Epithelial cell of proximal tubule (primary cell): ENCODE measurements at regions not wholly inside any gene's neighbourhood (a gene's known extent, or its start where the extent isn't known, plus 50 kb on each side); places are given as distances from the start of the nearest gene placed in this dataset.

Experiments used
- DNase-seq: peaks from one replicate; pipeline ENCODE4 v3.0.0-alpha.2; 2011; ENCODE audit warnings: low read depth
- H3K4me3 ChIP-seq: 2 replicates; pipeline ENCODE4 v1.5.1; 2011; ENCODE audit warnings: low read depth, mild to moderate bottlenecking, low read length
- CTCF ChIP-seq: conservative IDR thresholded peaks from 2 replicates; pipeline ENCODE4 v1.5.1; 2012; ENCODE audit warnings: low read depth, mild to moderate bottlenecking, low read length

- TF ChIP-seq CTCF: no peak
- no peak for DNase-seq
- no peak overlapping the region for H3K4me3 ChIP-seq
These were observed 156.5 kb downstream of the POM121L12 start for GRCh38 chr7:53191836-53192443.

- H3K4me3 ChIP-seq: no peak overlapping the region
- TF ChIP-seq CTCF: no peak
- DNase-seq: no peak
These were observed 169.6 kb downstream of the POM121L12 start for GRCh38 chr7:53205006-53205405.

GRCh38 chr7:53209129-53209528, 173.7 kb downstream of the POM121L12 start:
- TF ChIP-seq CTCF: peak; percentile 31
- H3K4me3 ChIP-seq: no peak overlapping the region
- no peak for DNase-seq

- no peak for TF ChIP-seq CTCF
- H3K4me3 ChIP-seq: no peak overlapping the region
- DNase-seq: no peak
These were observed 179.0 kb downstream of the POM121L12 start for GRCh38 chr7:53214463-53214862.

GRCh38 chr7:53218730-53219504, 183.5 kb downstream of the POM121L12 start:
- no peak for DNase-seq
- peak; percentile 17 for TF ChIP-seq CTCF
- H3K4me3 ChIP-seq: peak overlapping the region; percentile 76

- no peak overlapping the region for H3K4me3 ChIP-seq
- no peak for TF ChIP-seq CTCF
- no peak for DNase-seq
These were observed 193.8 kb downstream of the POM121L12 start for GRCh38 chr7:53229202-53229601.
